K562 (cell line): ENCODE measurements at regions not wholly inside any gene's neighbourhood (a gene's known extent, or its start where the extent isn't known, plus 50 kb on each side); places are given as distances from the start of the nearest gene placed in this dataset.

Experiments
- ATAC-seq: fragments of 200-7000 bp; cut with Tn5 transposase; 3 replicates; pipeline ENCODE4 v1.9.1; 2020; ENCODE audit warnings: moderate library complexity
- BruUV-seq: library from RNA; stranded (reverse); fragments of 400-500 nt; replicated peaks from 2 replicates; lab custom pipeline; 2021; lab: Mats Ljungman, UMichigan
- CTCF ChIA-PET: fragments of 300-600 bp; formaldehyde crosslinking; extraction: SDS; loops from one replicate; lab custom pipeline; 2021; ENCODE audit warnings: low intra/inter-chr PET ratio; lab: Yijun Ruan, JAX
- POLR2A ChIA-PET: fragments of 300-600, 350-650 bp; sonication (Branson Sonifier 250); formaldehyde crosslinking; extraction: SDS; loops from one replicate; lab custom pipeline; 2021; ENCODE audit warnings: antibody characterized with exemption, inconsistent platforms; lab: Yijun Ruan, JAX
- DNase-seq, 4 experiments: peaks; one replicate each; pipeline versions ENCODE4 v3.0.0 to v3.0.0-alpha.2; 2011 to 2018; ENCODE audit warnings: low spot score in 3 of 4, mixed read lengths in 3 of 4; ENCODE audit errors: extremely low read depth in 1 of 4
- FAIRE-seq: peaks from 2 replicates; lab custom pipeline; 2011; peaks lifted over from hg19 to GRCh38; lab: Jason Lieb, UNC
- H2AFZ ChIP-seq: 2 replicates; pipeline ENCODE4 v1.6.0; 2011; ENCODE audit warnings: low read depth, low read length, control low read depth, inconsistent platforms
- H3K27ac ChIP-seq: fragments of 200-600 bp; 3 replicates; pipeline ENCODE4 v1.8.0; 2011; ENCODE audit warnings: low read depth, mild to moderate bottlenecking, control low read depth, inconsistent platforms, low read length, moderate library complexity, mixed read lengths; ENCODE audit errors: extremely low read depth
- H3K27me3 ChIP-seq, 2 experiments: fragments of 300-600 bp in 1 of 2; 2 replicates in 1 of 2; 3 replicates in 1 of 2; pipeline versions ENCODE4 v1.6.0 to v1.8.0; 2011; ENCODE audit warnings: inconsistent platforms in 2 of 2, low read length in 2 of 2, mild to moderate bottlenecking in 1 of 2, mixed read lengths in 1 of 2, moderate library complexity in 1 of 2; ENCODE audit not compliant: control insufficient read depth in 2 of 2, insufficient read depth in 2 of 2
- H3K36me3 ChIP-seq: fragments of 300-600 bp; 3 replicates; pipeline ENCODE4 v1.8.0; 2011; ENCODE audit warnings: mild to moderate bottlenecking, low read length, inconsistent platforms; ENCODE audit not compliant: control insufficient read depth, insufficient read depth
- H3K4me1 ChIP-seq, 2 experiments: fragments of 200-600 bp in 1 of 2; replicated peaks in 1 of 2; 2 replicates in 1 of 2; 3 replicates in 1 of 2; pipeline versions ENCODE4 v1.5.1 to v1.8.0; 2011; ENCODE audit warnings: inconsistent platforms in 2 of 2, low read length in 2 of 2, mild to moderate bottlenecking in 1 of 2, mixed read lengths in 1 of 2, moderate library complexity in 1 of 2; ENCODE audit not compliant: control insufficient read depth in 2 of 2, insufficient read depth in 2 of 2
- H3K4me2 ChIP-seq: 2 replicates; pipeline ENCODE4 v1.6.1; 2011; ENCODE audit warnings: low read length, control low read depth, inconsistent platforms, mixed read lengths; ENCODE audit not compliant: insufficient read depth
- H3K4me3 ChIP-seq: fragments of 200-600 bp; sonication (generic), shearing (Covaris generic); 2 replicates; pipeline ENCODE4 v1.5.1; 2016; ENCODE audit warnings: control low read depth, inconsistent platforms
- H3K79me2 ChIP-seq: fragments of 200-600 bp; 3 replicates; pipeline ENCODE4 v1.8.0; 2011; ENCODE audit warnings: low read length, inconsistent platforms; ENCODE audit not compliant: control insufficient read depth, insufficient read depth
- H3K9ac ChIP-seq, 2 experiments: 2 replicates each; pipeline versions ENCODE4 v1.6.0 to v1.6.1; 2011; ENCODE audit warnings: low read depth in 2 of 2, low read length in 2 of 2, control low read depth in 1 of 2, inconsistent platforms in 1 of 2, mild to moderate bottlenecking in 1 of 2, mixed read lengths in 1 of 2; ENCODE audit not compliant: insufficient read depth in 1 of 2
- H3K9me1 ChIP-seq: one replicate; pipeline ENCODE4 v1.6.0; 2011; ENCODE audit warnings: inconsistent platforms, mild to moderate bottlenecking, low read length, moderate library complexity; ENCODE audit not compliant: control insufficient read depth, insufficient read depth
- H3K9me3 ChIP-seq: replicated peaks from 2 replicates; pipeline ENCODE4 v1.5.1; 2011; ENCODE audit warnings: low read depth, low read length, inconsistent platforms; ENCODE audit not compliant: control insufficient read depth, insufficient read depth
- H4K20me1 ChIP-seq: replicated peaks from 2 replicates; pipeline ENCODE4 v1.6.1; 2011; ENCODE audit warnings: low read length, inconsistent platforms, mixed read lengths; ENCODE audit not compliant: control insufficient read depth, insufficient read depth
- ASH1L ChIP-seq: fragments of 450-650 bp; IDR thresholded peaks from 2 replicates; pipeline ENCODE4 v1.6.1; 2018; ENCODE audit warnings: borderline replicate concordance, mild to moderate bottlenecking, low read depth; ENCODE audit not compliant: partially characterized antibody
- CAMTA2 ChIP-seq: fragments of 250-450 bp; sonication (Bioruptor Pico); conservative IDR thresholded peaks from 2 replicates; pipeline ENCODE4 v1.5.1; 2022
- HES1 ChIP-seq: fragments of 450-650 bp; IDR thresholded peaks from 2 replicates; pipeline ENCODE4 v1.6.1; 2016; ENCODE audit warnings: low read depth, mild to moderate bottlenecking, moderate library complexity
- JUN ChIP-seq, 2 experiments: sonication (generic) in 1 of 2; formaldehyde crosslinking in 1 of 2; IDR thresholded peaks; 2 replicates each; pipeline versions ENCODE4 v1.6.1 to v1.8.0; 2012 to 2022; ENCODE audit warnings: borderline replicate concordance in 2 of 2, mild to moderate bottlenecking in 2 of 2, improper control_type of control experiment in 1 of 2, low read depth in 1 of 2, low read length in 1 of 2, missing genetic modification reagents in 1 of 2
- KAT7 ChIP-seq: sonication (generic); formaldehyde crosslinking; IDR thresholded peaks from 2 replicates; pipeline ENCODE4 v1.8.0; 2022; ENCODE audit warnings: missing genetic modification reagents, mild to moderate bottlenecking, borderline replicate concordance
- KLF6 ChIP-seq: fragments of 250-450 bp; sonication (Bioruptor Pico); IDR thresholded peaks from 2 replicates; pipeline ENCODE4 v1.4.0; 2020; ENCODE audit warnings: mild to moderate bottlenecking, moderate library complexity, borderline replicate concordance
- MEF2D ChIP-seq: conservative IDR thresholded peaks from 2 replicates; pipeline ENCODE4 v1.6.1; 2016; ENCODE audit warnings: low read depth, missing genetic modification characterization, missing compliant biosample characterization
- NR2C1 ChIP-seq, 2 experiments: fragments of 450-650 bp; IDR thresholded peaks; 2 replicates each; pipeline ENCODE4 v1.6.1; 2017; ENCODE audit warnings: mild to moderate bottlenecking in 2 of 2, antibody characterized with exemption in 1 of 2, inconsistent platforms in 1 of 2, missing compliant biosample characterization in 1 of 2, missing genetic modification characterization in 1 of 2
- PML ChIP-seq: IDR thresholded peaks from 2 replicates; pipeline ENCODE4 v1.6.1; 2012; ENCODE audit warnings: low read length, inconsistent platforms
- RCOR1 ChIP-seq, 2 experiments: IDR thresholded peaks; 2 replicates each; pipeline ENCODE4 v1.6.1; 2012; ENCODE audit warnings: low read depth in 2 of 2, low read length in 2 of 2, borderline replicate concordance in 1 of 2, improper control_type of control experiment in 1 of 2
- SIX5 ChIP-seq, 2 experiments: IDR thresholded peaks; 2 replicates each; pipeline ENCODE4 v1.6.1; 2011; ENCODE audit warnings: low read length in 2 of 2, borderline replicate concordance in 1 of 2, low read depth in 1 of 2, mild to moderate bottlenecking in 1 of 2, moderate library complexity in 1 of 2; ENCODE audit not compliant: insufficient read depth in 1 of 2
- ZKSCAN8 ChIP-seq: fragments of 200-800 bp; sonication (Bioruptor generic); IDR thresholded peaks from 2 replicates; pipeline ENCODE4 v1.6.1; 2016; ENCODE audit warnings: missing genetic modification characterization, missing compliant biosample characterization
- ZNF239 ChIP-seq: fragments of 250-450 bp; sonication (Bioruptor Pico); IDR thresholded peaks from 2 replicates; pipeline ENCODE4 v1.4.0; 2020; ENCODE audit warnings: mild to moderate bottlenecking
- ZNF24 ChIP-seq: fragments of 450-650 bp; IDR thresholded peaks from 2 replicates; pipeline ENCODE4 v1.6.1; 2016
- ZNF707 ChIP-seq: fragments of 250-450 bp; sonication (Bioruptor Pico); conservative IDR thresholded peaks from 2 replicates; pipeline ENCODE4 v1.8.0; 2022; ENCODE audit warnings: inconsistent platforms, mild to moderate bottlenecking, moderate library complexity
- WGBS: fragments of 100-300 bp; shearing (Covaris generic); methylation state at CpG from one replicate; pipeline ENCODE4 v1.1.6; 2016; ENCODE audit warnings: low coverage, mixed read lengths; ENCODE audit not compliant: insufficient coverage; ENCODE audit errors: missing lambda C conversion rate; 5-methylcytosine and 5-hydroxymethylcytosine counted together
- in situ Hi-C: fragments of 300-500 bp; cut with MboI; formaldehyde crosslinking; loops from 4 replicates; pipeline ENCODE4 v1.15.0; 2018; ENCODE audit warnings: inconsistent platforms, mixed read lengths
- intact Hi-C: fragments of 100-400 bp; cut with micrococcal nuclease; formaldehyde crosslinking; loops from 2 replicates; pipeline ENCODE4 v1.14.2; 2022
- TF ChIP-seq, protein P1 (sequence below), 2 experiments: fragments of 450-650 bp in 1 of 2; sonication (generic) in 1 of 2; formaldehyde crosslinking; conservative IDR thresholded peaks; 2 replicates each; pipeline versions ENCODE4 v1.4.0 to v1.8.1; 2020 to 2022; ENCODE audit warnings: mild to moderate bottlenecking in 1 of 2, missing genetic modification reagents in 1 of 2

- no peak for ATAC-seq
- no TSS peak for BruUV-seq
- Histone ChIP-seq H3K79me2 (no peaks in the 10 kb centered on the region), H3K4me3 (no peak overlapping the region), H3K27ac (no peak overlapping the region)
- POLR2A ChIA-PET = no interaction called here
- intact Hi-C loops = no loop called here
- TF ChIP-seq HES1 = no peak
- TF ChIP-seq SIX5 (IDR thresholded peaks at IDR 0.05; ENCODE audit: borderline replicate concordance in 1 of 2, insufficient read depth in 1 of 2, low read depth in 1 of 2, low read length in 2 of 2) = no peak
- TF ChIP-seq, all 486 proteins: peak for 0
- no peaks in the 10 kb centered on the region for H3K36me3 ChIP-seq
- H3K9me3 ChIP-seq = no peaks in the 10 kb centered on the region
- H3K9me1 ChIP-seq = no peaks in the 10 kb centered on the region
- H4K20me1 ChIP-seq = no peaks in the 10 kb centered on the region
- H3K4me1 ChIP-seq = no peaks in the 10 kb centered on the region
- H2AFZ ChIP-seq = no peak overlapping the region
- DNase-seq (no peak), FAIRE-seq (no peak)
- 50% methylated on average over 1 of the region's 1 CpG for WGBS
- no peak overlapping the region for H3K4me2 ChIP-seq
- in situ Hi-C loops = no loop called here
- H3K27me3 ChIP-seq = no peaks in the 10 kb centered on the region
- H3K9ac ChIP-seq = no peak overlapping the region
- CTCF ChIA-PET = no interaction called here
Measured at GRCh38 chr5:97377582-97377981, 194.5 kb upstream of the RIOK2 start.

- POLR2A ChIA-PET = no interaction called here
- CTCF ChIA-PET = no interaction called here
- H3K27me3 ChIP-seq = no peaks in the 10 kb centered on the region
- H2AFZ ChIP-seq = no peak overlapping the region
- no TSS peak for BruUV-seq
- H3K36me3 ChIP-seq = no peaks in the 10 kb centered on the region
- DNase-seq (no peak), FAIRE-seq (no peak), ATAC-seq (no peak)
- in situ Hi-C loops (no loop called here), intact Hi-C loops (no loop called here)
- no peaks in the 10 kb centered on the region for H3K79me2 ChIP-seq
- no peak overlapping the region for H3K27ac ChIP-seq
- H3K4me1 ChIP-seq = no peaks in the 10 kb centered on the region
- 0% methylated on average over 1 of the region's 1 CpG for WGBS
- no peak overlapping the region for H3K4me2 ChIP-seq
- no peaks in the 10 kb centered on the region for H3K9me3 ChIP-seq
- H4K20me1 ChIP-seq = no peaks in the 10 kb centered on the region
- no peak overlapping the region for H3K4me3 ChIP-seq
- no peaks in the 10 kb centered on the region for H3K9me1 ChIP-seq
- H3K9ac ChIP-seq = no peak overlapping the region
- no peak for TF ChIP-seq ZNF24
- TF ChIP-seq NR2C1 (IDR thresholded peaks at IDR 0.05) = no peak
- TF ChIP-seq NR2C1 (tag; IDR thresholded peaks at IDR 0.05) = no peak
- TF ChIP-seq ZNF707 = no peak
- no peak for TF ChIP-seq KLF6
- TF ChIP-seq RCOR1 (IDR thresholded peaks at IDR 0.05; ENCODE audit: borderline replicate concordance in 1 of 2, low read depth in 2 of 2, low read length in 2 of 2) = no peak
- no peak for TF ChIP-seq MEF2D (tag)
- TF ChIP-seq ZNF239 (CRISPR knock-in tag) = no peak
- no peak for TF ChIP-seq JUN (IDR thresholded peaks at IDR 0.05; ENCODE audit: borderline replicate concordance, low read depth, low read length)
- no peak for TF ChIP-seq JUN (CRISPR knock-in tag; IDR thresholded peaks at IDR 0.05; ENCODE audit: borderline replicate concordance)
- TF ChIP-seq CAMTA2 (CRISPR knock-in tag) = no peak
- TF ChIP-seq ASH1L = no peak
- no peak for TF ChIP-seq ZKSCAN8 (CRISPR knock-in tag)
- TF ChIP-seq, protein P1, sequence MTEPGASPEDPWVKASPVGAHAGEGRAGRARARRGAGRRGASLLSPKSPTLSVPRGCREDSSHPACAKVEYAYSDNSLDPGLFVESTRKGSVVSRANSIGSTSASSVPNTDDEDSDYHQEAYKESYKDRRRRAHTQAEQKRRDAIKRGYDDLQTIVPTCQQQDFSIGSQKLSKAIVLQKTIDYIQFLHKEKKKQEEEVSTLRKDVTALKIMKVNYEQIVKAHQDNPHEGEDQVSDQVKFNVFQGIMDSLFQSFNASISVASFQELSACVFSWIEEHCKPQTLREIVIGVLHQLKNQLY (CRISPR knock-in tag; conservative IDR thresholded peaks at IDR 0.05) = no peak
- no peak for TF ChIP-seq PML
- TF ChIP-seq KAT7 (CRISPR knock-in tag) = no peak
Measured at GRCh38 chr5:97383996-97384395, 200.9 kb upstream of the RIOK2 start.
